MCF 10A (cell line): ENCODE measurements at regions not wholly inside any gene's neighbourhood (a gene's known extent, or its start where the extent isn't known, plus 50 kb on each side); places are given as distances from the start of the nearest gene placed in this dataset.

Experiments
- BruUV-seq: library from RNA; stranded (reverse); fragments of 400-500 nt; replicated peaks from 2 replicates; lab custom pipeline; 2021; lab: Mats Ljungman, UMichigan
- CTCF ChIA-PET: fragments of 300-600 bp; sonication (Branson Sonifier 250); formaldehyde crosslinking; extraction: SDS; loops from one replicate; lab custom pipeline; 2021; ENCODE audit warnings: antibody characterized with exemption, inconsistent platforms; lab: Yijun Ruan, JAX
- POLR2A ChIA-PET: fragments of 300-600, 350-650 bp; sonication (Branson Sonifier 250); formaldehyde crosslinking; extraction: SDS; loops from one replicate; lab custom pipeline; 2020; ENCODE audit warnings: antibody characterized with exemption, inconsistent platforms; lab: Yijun Ruan, JAX
- DNase-seq: peaks from one replicate; pipeline ENCODE4 v3.0.0-alpha.2; 2018; ENCODE audit not compliant: unreplicated experiment
- H3K27ac Mint-ChIP-seq: one replicate; pipeline ENCODE4 v1.8.0; 2022; ENCODE audit warnings: mild to moderate bottlenecking, low read depth, mixed read lengths; ENCODE audit not compliant: unreplicated experiment
- H3K27me3 Mint-ChIP-seq: one replicate; pipeline ENCODE4 v1.8.0; 2022; ENCODE audit warnings: mixed read lengths; ENCODE audit not compliant: insufficient read depth, unreplicated experiment
- H3K36me3 Mint-ChIP-seq: one replicate; pipeline ENCODE4 v1.8.0; 2022; ENCODE audit warnings: mild to moderate bottlenecking, moderate library complexity, mixed read lengths; ENCODE audit not compliant: insufficient read depth, unreplicated experiment
- H3K4me1 Mint-ChIP-seq: one replicate; pipeline ENCODE4 v1.8.0; 2022; ENCODE audit warnings: mixed read lengths; ENCODE audit not compliant: insufficient read depth, unreplicated experiment
- H3K4me3 Mint-ChIP-seq: one replicate; pipeline ENCODE4 v1.8.0; 2022; ENCODE audit warnings: mild to moderate bottlenecking, moderate library complexity, mixed read lengths; ENCODE audit not compliant: unreplicated experiment
- H3K9me3 Mint-ChIP-seq: one replicate; pipeline ENCODE4 v1.8.0; 2022; ENCODE audit warnings: mixed read lengths; ENCODE audit not compliant: unreplicated experiment
- intact Hi-C: fragments of 100-400 bp; cut with micrococcal nuclease; formaldehyde crosslinking; loops from 2 replicates; pipeline ENCODE4 v1.14.1; 2022
- TF ChIP-seq, protein P1 (sequence below): fragments of 200-600 bp; IDR thresholded peaks from one replicate; pipeline ENCODE4 v1.8.0; 2022; ENCODE audit warnings: antibody characterized with exemption, mild to moderate bottlenecking; ENCODE audit not compliant: unreplicated experiment

DNA sequence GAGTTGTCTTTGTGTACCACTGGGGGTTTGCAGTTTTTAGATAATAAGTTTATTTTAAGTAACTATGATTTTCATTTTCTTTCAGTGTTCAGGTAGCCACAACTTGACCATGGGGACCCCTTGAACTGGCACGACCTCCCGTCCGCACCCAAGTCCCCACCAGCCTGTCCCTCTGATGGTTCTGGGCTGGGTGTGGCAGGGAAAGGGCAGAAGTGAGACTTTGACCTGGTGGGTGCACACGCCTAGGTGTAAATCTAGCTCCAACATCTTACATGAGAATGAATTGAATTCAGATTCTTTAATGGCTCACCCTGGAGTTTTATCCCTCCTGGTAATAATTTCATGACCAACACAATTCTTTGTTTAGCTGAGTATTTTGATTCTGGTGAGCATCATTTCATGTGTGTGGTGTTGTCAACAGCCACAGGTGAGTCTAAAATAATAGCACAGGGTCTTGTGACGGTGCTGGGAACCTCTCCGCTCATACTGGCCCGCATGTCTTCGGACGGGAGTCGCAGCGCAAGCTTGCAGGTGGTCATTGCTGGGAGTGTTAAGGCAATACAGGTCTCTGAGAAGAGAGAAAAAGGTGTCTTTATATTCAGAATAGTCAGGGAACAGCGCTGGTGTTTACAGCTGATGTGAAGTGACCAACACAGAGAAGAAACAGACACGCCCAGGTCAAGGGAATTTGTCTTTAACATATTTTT lies 50.8 kb upstream of the POFUT2 start:
- ChIA-PET CTCF (no interaction called here), POLR2A (interaction anchor here (0.6 to 0.7 kb wide), 2 partner anchors 125 to 230 kb away, joined by 3 read pairs; no protein-coding TSS in a partner anchor)
- H3K27ac Mint-ChIP-seq, result no peak overlapping the region
- no TSS peak for BruUV-seq
- no peak for DNase-seq
- TF ChIP-seq, protein P1, sequence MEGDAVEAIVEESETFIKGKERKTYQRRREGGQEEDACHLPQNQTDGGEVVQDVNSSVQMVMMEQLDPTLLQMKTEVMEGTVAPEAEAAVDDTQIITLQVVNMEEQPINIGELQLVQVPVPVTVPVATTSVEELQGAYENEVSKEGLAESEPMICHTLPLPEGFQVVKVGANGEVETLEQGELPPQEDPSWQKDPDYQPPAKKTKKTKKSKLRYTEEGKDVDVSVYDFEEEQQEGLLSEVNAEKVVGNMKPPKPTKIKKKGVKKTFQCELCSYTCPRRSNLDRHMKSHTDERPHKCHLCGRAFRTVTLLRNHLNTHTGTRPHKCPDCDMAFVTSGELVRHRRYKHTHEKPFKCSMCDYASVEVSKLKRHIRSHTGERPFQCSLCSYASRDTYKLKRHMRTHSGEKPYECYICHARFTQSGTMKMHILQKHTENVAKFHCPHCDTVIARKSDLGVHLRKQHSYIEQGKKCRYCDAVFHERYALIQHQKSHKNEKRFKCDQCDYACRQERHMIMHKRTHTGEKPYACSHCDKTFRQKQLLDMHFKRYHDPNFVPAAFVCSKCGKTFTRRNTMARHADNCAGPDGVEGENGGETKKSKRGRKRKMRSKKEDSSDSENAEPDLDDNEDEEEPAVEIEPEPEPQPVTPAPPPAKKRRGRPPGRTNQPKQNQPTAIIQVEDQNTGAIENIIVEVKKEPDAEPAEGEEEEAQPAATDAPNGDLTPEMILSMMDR, result no peak
- peaks cover 5% of the 10 kb centered on the region for H3K36me3 Mint-ChIP-seq
- H3K4me1 Mint-ChIP-seq, result peaks cover 20% of the 10 kb centered on the region
- H3K9me3 Mint-ChIP-seq, result peaks cover 8% of the 10 kb centered on the region
- intact Hi-C loops, result no loop called here
- H3K27me3 Mint-ChIP-seq, result no peaks in the 10 kb centered on the region
- no peak overlapping the region for H3K4me3 Mint-ChIP-seq

DNA sequence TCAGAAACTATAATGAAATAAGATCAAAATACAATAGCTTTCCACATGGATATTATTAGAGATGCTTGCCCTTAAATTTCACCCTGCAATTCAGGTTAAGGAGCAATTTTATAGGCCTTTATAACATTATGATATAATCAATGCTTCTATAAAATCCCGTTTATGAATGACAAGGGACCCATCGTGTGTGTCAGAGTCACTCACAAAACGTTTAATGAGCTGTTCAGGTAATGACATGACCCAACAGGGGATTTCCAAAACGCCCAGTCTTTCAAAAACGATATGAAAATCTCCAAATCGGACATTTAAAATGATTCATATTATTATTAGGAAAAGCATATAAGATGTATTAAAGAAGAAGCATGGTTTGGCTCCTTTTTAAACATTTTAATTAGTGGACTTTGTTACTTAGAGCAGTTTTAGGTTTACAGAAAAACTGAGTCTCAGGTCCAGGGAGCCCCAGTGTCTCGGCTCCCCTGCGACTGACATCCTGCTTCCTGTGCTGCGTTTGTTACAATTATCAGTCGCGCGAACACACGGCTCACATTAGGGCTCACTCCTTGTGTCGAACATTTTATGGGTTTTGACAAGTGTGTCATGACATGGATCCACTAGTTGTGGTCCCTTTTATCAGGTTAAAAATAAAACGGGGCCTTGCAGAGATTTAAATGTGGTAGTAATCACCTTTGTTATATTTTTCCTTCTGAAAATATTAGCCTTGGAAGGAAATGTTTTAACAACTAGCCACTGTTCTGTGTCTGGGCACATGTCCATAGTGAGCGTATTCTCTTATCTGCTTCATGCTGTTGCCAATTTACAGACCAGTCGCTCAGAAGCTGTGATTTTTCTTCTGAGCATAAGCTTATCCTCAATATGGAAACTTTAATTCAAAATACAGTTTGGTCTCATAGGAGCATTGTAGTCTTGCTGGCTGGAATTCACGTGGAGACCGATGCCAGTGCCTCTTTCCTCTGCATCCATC lies 52.0 kb upstream of the POFUT2 start:
- CTCF ChIA-PET, result no interaction called here
- Mint-ChIP-seq H3K36me3 (peaks cover 5% of the 10 kb centered on the region), H3K4me1 (peaks cover 9% of the 10 kb centered on the region), H3K9me3 (peaks cover 8% of the 10 kb centered on the region), H3K27ac (no peak overlapping the region), H3K27me3 (no peaks in the 10 kb centered on the region), H3K4me3 (no peak overlapping the region)
- DNase-seq, result no peak
- POLR2A ChIA-PET, result interaction anchor here (0.6 to 0.8 kb wide), 2 partner anchors 25 to 57 kb away, joined by 3 read pairs; no protein-coding TSS in a partner anchor
- TF ChIP-seq, protein P1, result no peak
- intact Hi-C loops, result no loop called here
- BruUV-seq, result no TSS peak

GRCh38 chr21:45340515-45340914 lies 52.8 kb upstream of the POFUT2 start:
- peaks cover 8% of the 10 kb centered on the region for H3K9me3 Mint-ChIP-seq
- no peaks in the 10 kb centered on the region for H3K27me3 Mint-ChIP-seq
- CTCF ChIA-PET, result no interaction called here
- POLR2A ChIA-PET, result interaction anchor here (0.9 kb wide), 1 partner anchor 23 kb away, joined by 3 read pairs; no protein-coding TSS in a partner anchor
- H3K27ac Mint-ChIP-seq, result no peak overlapping the region
- peaks cover 5% of the 10 kb centered on the region for H3K36me3 Mint-ChIP-seq
- H3K4me3 Mint-ChIP-seq, result no peak overlapping the region
- intact Hi-C loops, result no loop called here
- BruUV-seq, result no TSS peak
- DNase-seq, result no peak
- H3K4me1 Mint-ChIP-seq, result peaks cover 9% of the 10 kb centered on the region
- TF ChIP-seq, protein P1, result no peak

DNA sequence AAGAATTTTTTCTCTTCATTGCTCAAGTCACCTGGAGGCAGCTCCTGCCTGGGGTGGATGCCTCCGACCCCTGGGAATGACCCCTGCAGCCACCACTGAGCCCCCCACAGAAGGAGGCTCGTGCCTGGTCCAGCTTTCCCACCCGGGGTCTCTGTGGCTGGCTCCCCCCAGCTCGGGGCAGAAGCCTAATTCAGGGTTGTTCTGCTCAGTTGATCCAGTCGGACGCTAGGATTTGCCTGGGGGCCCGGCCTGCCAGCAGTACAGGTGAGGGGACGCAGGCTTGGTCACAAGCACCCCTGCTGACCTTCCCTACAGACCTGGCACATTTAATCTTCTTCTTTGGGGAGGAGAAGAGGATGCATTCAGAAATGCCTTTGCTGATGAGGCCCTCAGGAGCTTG lies 53.6 kb upstream of the POFUT2 start:
- Mint-ChIP-seq H3K9me3 (peaks cover 8% of the 10 kb centered on the region), H3K4me1 (peaks cover 9% of the 10 kb centered on the region), H3K36me3 (peaks cover 5% of the 10 kb centered on the region), H3K27me3 (no peaks in the 10 kb centered on the region), H3K4me3 (no peak overlapping the region), H3K27ac (no peak overlapping the region)
- ChIA-PET POLR2A (interaction anchor here (0.6 to 0.9 kb wide), 3 partner anchors 22 to 49 kb away, joined by 3 read pairs; no protein-coding TSS in a partner anchor), CTCF (no interaction called here)
- DNase-seq, result no peak
- intact Hi-C loops, result no loop called here
- BruUV-seq, result no TSS peak
- TF ChIP-seq, protein P1, result no peak
